ENCODE measurements at regions not wholly inside any gene's neighbourhood (a gene's known extent, or its start where the extent isn't known, plus 50 kb on each side); places are given as distances from the start of the nearest gene placed in this dataset.
A peak's percentile ranks its signal among the peaks of the same experiment; 100 is the strongest.

- Histone ChIP-seq H2AFZ (ENCODE audit: low read depth, low read length) (no peak overlapping the region), H3K27ac (ENCODE audit: low read depth, low read length) (no peak overlapping the region), H3K9ac (ENCODE audit: low read length) (no peak overlapping the region), H3K9me3 (ENCODE audit: insufficient read depth, low read depth, low read length) (no peaks in the 10 kb centered on the region), H4K20me1 (ENCODE audit: insufficient read depth, low read length) (no peaks in the 10 kb centered on the region), H3K79me2 (ENCODE audit: insufficient read depth, low read length) (no peaks in the 10 kb centered on the region), H3K4me1 (ENCODE audit: insufficient read depth, low read length) (peaks cover 20% of the 10 kb centered on the region), H3K36me3 (ENCODE audit: insufficient read depth, low read length) (no peaks in the 10 kb centered on the region), H3K4me3 (ENCODE audit: insufficient read depth, low read depth, low read length) (no peak overlapping the region), H3K4me2 (ENCODE audit: low read length) (peak overlapping the region; percentile 11), H3K27me3 (ENCODE audit: insufficient read depth, low read length) (no peaks in the 10 kb centered on the region)
- no peak overlapping the region for H3K27ac Mint-ChIP-seq (ENCODE audit: unreplicated experiment)
- no peaks in the 10 kb centered on the region for H3K27me3 Mint-ChIP-seq (ENCODE audit: low read depth, unreplicated experiment)
- no peaks in the 10 kb centered on the region for H3K36me3 Mint-ChIP-seq (ENCODE audit: low read depth, unreplicated experiment)
- FAIRE-seq (peak; percentile 65), DNase-seq (ENCODE audit: low read depth) (peak; percentile 18)
- H3K4me3 Mint-ChIP-seq (ENCODE audit: unreplicated experiment): no peak overlapping the region
- no peaks in the 10 kb centered on the region for H3K9me3 Mint-ChIP-seq (ENCODE audit: unreplicated experiment)
- TF ChIP-seq EZH2 (IDR thresholded peaks at IDR 0.05; ENCODE audit: insufficient read depth, low read length): no peak
- TF ChIP-seq CTCF (IDR thresholded peaks at IDR 0.05; ENCODE audit: insufficient read depth, low read depth, low read length): no peak
- peaks cover 17% of the 10 kb centered on the region for H3K4me1 Mint-ChIP-seq (ENCODE audit: low read depth, unreplicated experiment)
Observed at GRCh38 chr10:36606234-36606839, 519.1 kb upstream of the ANKRD30A start.

- TF ChIP-seq EZH2 (IDR thresholded peaks at IDR 0.05; ENCODE audit: insufficient read depth, low read length): no peak
- Histone ChIP-seq H3K9me3 (ENCODE audit: insufficient read depth, low read depth, low read length) (no peaks in the 10 kb centered on the region), H3K27me3 (ENCODE audit: insufficient read depth, low read length) (no peaks in the 10 kb centered on the region), H3K4me2 (ENCODE audit: low read length) (no peak overlapping the region), H3K4me3 (ENCODE audit: insufficient read depth, low read depth, low read length) (no peak overlapping the region), H3K79me2 (ENCODE audit: insufficient read depth, low read length) (no peaks in the 10 kb centered on the region), H3K9ac (ENCODE audit: low read length) (no peak overlapping the region), H3K27ac (ENCODE audit: low read depth, low read length) (no peak overlapping the region), H2AFZ (ENCODE audit: low read depth, low read length) (no peak overlapping the region), H3K36me3 (ENCODE audit: insufficient read depth, low read length) (no peaks in the 10 kb centered on the region), H3K4me1 (ENCODE audit: insufficient read depth, low read length) (peaks cover 20% of the 10 kb centered on the region), H4K20me1 (ENCODE audit: insufficient read depth, low read length) (no peaks in the 10 kb centered on the region)
- Mint-ChIP-seq H3K27me3 (ENCODE audit: low read depth, unreplicated experiment) (no peaks in the 10 kb centered on the region), H3K9me3 (ENCODE audit: unreplicated experiment) (no peaks in the 10 kb centered on the region), H3K4me3 (ENCODE audit: unreplicated experiment) (no peak overlapping the region), H3K36me3 (ENCODE audit: low read depth, unreplicated experiment) (no peaks in the 10 kb centered on the region), H3K27ac (ENCODE audit: unreplicated experiment) (no peak overlapping the region), H3K4me1 (ENCODE audit: low read depth, unreplicated experiment) (peaks cover 17% of the 10 kb centered on the region)
- DNase-seq (ENCODE audit: low read depth) (no peak), FAIRE-seq (no peak)
Observed at GRCh38 chr10:36604316-36604715, 521.1 kb upstream of the ANKRD30A start.

GRCh38 chr10:36603688-36604087 lies 521.7 kb upstream of the ANKRD30A start:
- no peak overlapping the region for H3K9ac ChIP-seq (ENCODE audit: low read length)
- H2AFZ ChIP-seq (ENCODE audit: low read depth, low read length): no peak overlapping the region
- Mint-ChIP-seq H3K27me3 (ENCODE audit: low read depth, unreplicated experiment) (no peaks in the 10 kb centered on the region), H3K9me3 (ENCODE audit: unreplicated experiment) (no peaks in the 10 kb centered on the region), H3K36me3 (ENCODE audit: low read depth, unreplicated experiment) (no peaks in the 10 kb centered on the region), H3K4me1 (ENCODE audit: low read depth, unreplicated experiment) (peaks cover 12% of the 10 kb centered on the region), H3K27ac (ENCODE audit: unreplicated experiment) (no peak overlapping the region), H3K4me3 (ENCODE audit: unreplicated experiment) (no peak overlapping the region)
- peaks cover 18% of the 10 kb centered on the region for H3K4me1 ChIP-seq (ENCODE audit: insufficient read depth, low read length)
- no peaks in the 10 kb centered on the region for H4K20me1 ChIP-seq (ENCODE audit: insufficient read depth, low read length)
- H3K36me3 ChIP-seq (ENCODE audit: insufficient read depth, low read length): no peaks in the 10 kb centered on the region
- H3K27ac ChIP-seq (ENCODE audit: low read depth, low read length): no peak overlapping the region
- FAIRE-seq (no peak), DNase-seq (ENCODE audit: low read depth) (no peak)
- no peaks in the 10 kb centered on the region for H3K27me3 ChIP-seq (ENCODE audit: insufficient read depth, low read length)
- H3K4me3 ChIP-seq (ENCODE audit: insufficient read depth, low read depth, low read length): no peak overlapping the region
- H3K4me2 ChIP-seq (ENCODE audit: low read length): no peak overlapping the region
- TF ChIP-seq EZH2 (IDR thresholded peaks at IDR 0.05; ENCODE audit: insufficient read depth, low read length): no peak
- no peak for TF ChIP-seq CTCF (IDR thresholded peaks at IDR 0.05; ENCODE audit: insufficient read depth, low read depth, low read length)
- H3K79me2 ChIP-seq (ENCODE audit: insufficient read depth, low read length): no peaks in the 10 kb centered on the region
- H3K9me3 ChIP-seq (ENCODE audit: insufficient read depth, low read depth, low read length): no peaks in the 10 kb centered on the region

Data from astrocyte (in vitro differentiated cells and primary cell).